ENCODE measurements at regions not wholly inside any gene's neighbourhood (a gene's known extent, or its start where the extent isn't known, plus 50 kb on each side); places are given as distances from the start of the nearest gene placed in this dataset.

GRCh38 chr5:92553326-92553725 lies 1027.7 kb downstream of the NR2F1-AS1 start:
- TF ChIP-seq POLR2A (IDR thresholded peaks at IDR 0.05), result no peak
- TF ChIP-seq CTCF (IDR thresholded peaks at IDR 0.05 in 4 of 5, conservative IDR thresholded peaks at IDR 0.05 in 1 of 5), result no peak
